ENCODE measurements at regions not wholly inside any gene's neighbourhood (a gene's known extent, or its start where the extent isn't known, plus 50 kb on each side); places are given as distances from the start of the nearest gene placed in this dataset.
"Not testable (repeated sequence)": the region's sequence is repeated elsewhere in the genome, so short reads cannot be mapped to it uniquely, and the experiment has no call there.

DNA sequence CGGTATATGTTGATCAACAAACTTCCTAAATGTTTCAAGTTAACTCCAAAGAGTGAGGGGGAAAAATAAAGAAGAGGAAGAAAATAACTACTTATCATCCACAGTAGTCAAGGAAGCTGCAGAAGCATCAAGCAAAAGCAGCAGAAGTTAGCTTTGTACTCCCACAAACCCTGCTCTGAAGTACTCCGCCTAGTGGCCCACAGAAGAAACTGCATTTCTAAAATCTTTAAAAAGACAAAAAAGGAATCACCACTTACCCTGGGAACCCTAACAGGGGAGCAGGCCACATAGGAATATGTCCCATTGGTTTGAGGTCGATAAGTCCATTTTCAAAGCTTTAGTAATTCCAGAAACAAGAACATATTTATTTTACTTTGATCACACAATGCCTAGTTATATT is 2948.3 kb upstream of the OR11H1 start:
- H3K14ac ChIP-seq (ENCODE audit: low read length); H2AK5ac ChIP-seq (ENCODE audit: low read length); H3K27ac ChIP-seq (ENCODE audit: low read depth, low read length); H3K4ac ChIP-seq (ENCODE audit: low read depth, low read length); H4K8ac ChIP-seq (ENCODE audit: low read depth, low read length); H3K4me1 ChIP-seq (ENCODE audit: control insufficient read depth in 1 of 2, insufficient read depth in 2 of 2, low read length in 2 of 2); H3K79me1 ChIP-seq (ENCODE audit: low read length); H3K79me2 ChIP-seq (ENCODE audit: control insufficient read depth, insufficient read depth, low read length, poor library complexity); H3K9ac ChIP-seq (ENCODE audit: low read length); H3K18ac ChIP-seq (ENCODE audit: low read length); H2BK5ac ChIP-seq (ENCODE audit: low read depth, low read length, poor library complexity); H3K27me3 ChIP-seq (ENCODE audit: insufficient read depth, low read length); H3K9me3 ChIP-seq (ENCODE audit: insufficient read depth, low read depth, low read length); H2BK120ac ChIP-seq (ENCODE audit: insufficient read depth, low read length, poor library complexity); H4K12ac ChIP-seq (ENCODE audit: low read depth, low read length); H3K4me3 ChIP-seq (ENCODE audit: low read depth, low read length); H3K36me3 ChIP-seq (ENCODE audit: control insufficient read depth in 1 of 2, insufficient read depth in 2 of 2, low read length in 2 of 2); H3K4me2 ChIP-seq (ENCODE audit: low read length); H4K91ac ChIP-seq (ENCODE audit: low read depth, low read length); H3K23ac ChIP-seq (ENCODE audit: low read length); H2AFZ ChIP-seq (ENCODE audit: insufficient read depth, low read length, poor library complexity); H2BK12ac ChIP-seq (ENCODE audit: low read length); DNase-seq: not testable (repeated sequence)
- WGBS (ENCODE audit: extremely low coverage, insufficient coverage, insufficient read length) = no CpG with 5 or more reads among the region's 3 CpGs

DNA sequence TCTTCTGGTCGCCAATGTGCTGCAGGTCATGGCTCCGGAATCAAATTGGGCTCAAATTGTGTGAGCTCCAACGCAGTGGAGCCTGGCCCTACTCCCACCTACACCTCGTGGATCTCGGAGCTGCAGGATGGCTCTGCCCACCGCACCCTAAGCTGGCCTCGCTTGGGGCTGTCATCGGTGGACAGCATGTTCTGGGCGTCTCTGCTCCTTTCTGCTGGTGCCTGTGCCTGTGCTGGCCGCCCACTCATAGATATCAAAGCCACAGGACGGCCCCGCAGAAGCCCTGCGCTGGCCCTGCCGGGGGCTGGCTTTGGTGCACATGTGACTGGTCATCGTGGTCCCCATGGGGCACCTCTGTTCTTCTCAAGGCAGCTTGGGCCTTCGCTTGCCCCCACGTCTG is 2943.5 kb upstream of the OR11H1 start:
- H3K36me3 ChIP-seq (ENCODE audit: control insufficient read depth in 1 of 2, insufficient read depth in 2 of 2, low read length in 2 of 2); H4K12ac ChIP-seq (ENCODE audit: low read depth, low read length); H3K4me2 ChIP-seq (ENCODE audit: low read length); H3K4me1 ChIP-seq (ENCODE audit: control insufficient read depth in 1 of 2, insufficient read depth in 2 of 2, low read length in 2 of 2); H3K4me3 ChIP-seq (ENCODE audit: low read depth, low read length); H3K9me3 ChIP-seq (ENCODE audit: insufficient read depth, low read depth, low read length); H2AFZ ChIP-seq (ENCODE audit: insufficient read depth, low read length, poor library complexity); H3K18ac ChIP-seq (ENCODE audit: low read length); H2BK5ac ChIP-seq (ENCODE audit: low read depth, low read length, poor library complexity); H3K14ac ChIP-seq (ENCODE audit: low read length); H3K27ac ChIP-seq (ENCODE audit: low read depth, low read length); H2AK5ac ChIP-seq (ENCODE audit: low read length); H4K8ac ChIP-seq (ENCODE audit: low read depth, low read length); H3K79me1 ChIP-seq (ENCODE audit: low read length); H3K4ac ChIP-seq (ENCODE audit: low read depth, low read length); H4K91ac ChIP-seq (ENCODE audit: low read depth, low read length); H2BK12ac ChIP-seq (ENCODE audit: low read length); H2BK120ac ChIP-seq (ENCODE audit: insufficient read depth, low read length, poor library complexity); H3K27me3 ChIP-seq (ENCODE audit: insufficient read depth, low read length); H3K9ac ChIP-seq (ENCODE audit: low read length); DNase-seq; H3K23ac ChIP-seq (ENCODE audit: low read length); H3K79me2 ChIP-seq (ENCODE audit: control insufficient read depth, insufficient read depth, low read length, poor library complexity): not testable (repeated sequence)
- no CpG with 5 or more reads among the region's 17 CpGs for WGBS (ENCODE audit: extremely low coverage, insufficient coverage, insufficient read length)

DNA sequence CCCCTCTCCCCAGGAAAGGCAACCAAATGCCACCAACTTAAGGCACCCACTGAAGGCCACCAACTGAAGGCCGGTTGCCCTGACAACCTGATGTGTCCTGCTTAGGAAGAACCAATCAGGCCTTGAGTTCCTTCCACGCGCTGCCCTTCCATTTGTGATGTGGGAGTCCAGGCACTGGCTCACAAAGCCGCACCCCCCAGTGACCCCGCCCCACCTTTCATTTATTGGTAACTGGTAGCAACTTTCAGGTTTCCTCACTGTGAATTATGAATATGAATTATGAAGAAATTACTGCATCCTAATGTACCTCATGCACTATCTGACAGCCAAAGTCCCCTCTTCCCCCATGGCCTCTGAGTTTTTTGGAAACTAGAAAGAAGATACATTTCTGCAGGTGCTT is 2943.1 kb upstream of the OR11H1 start:
- H3K36me3 ChIP-seq (ENCODE audit: control insufficient read depth in 1 of 2, insufficient read depth in 2 of 2, low read length in 2 of 2); H3K9ac ChIP-seq (ENCODE audit: low read length): not testable (repeated sequence)

DNA sequence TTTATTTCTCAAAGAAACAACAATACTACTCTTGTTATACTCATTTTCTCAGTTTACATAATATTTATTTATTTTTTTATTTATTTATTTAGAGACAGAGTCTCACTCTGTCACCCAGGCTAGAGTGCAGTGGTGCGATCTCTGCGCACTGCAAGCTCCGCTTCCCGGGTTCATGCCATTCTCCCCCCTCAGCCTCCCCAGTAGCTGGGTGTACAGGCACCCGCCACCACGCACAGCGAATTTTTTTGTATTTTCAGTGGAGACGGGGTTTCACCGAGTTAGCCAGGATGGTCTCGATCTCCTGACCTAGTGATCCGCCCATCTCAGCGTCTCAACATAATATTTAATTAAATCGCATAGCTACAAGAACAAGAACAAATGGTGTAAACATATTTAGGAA is 2932.3 kb upstream of the OR11H1 start:
- WGBS (ENCODE audit: extremely low coverage, insufficient coverage, insufficient read length) = no CpG with 5 or more reads among the region's 13 CpGs

More for the DNA sequence above, 2943.1 kb upstream of the OR11H1 start:
- H2BK5ac ChIP-seq (ENCODE audit: low read depth, low read length, poor library complexity); H3K4me3 ChIP-seq (ENCODE audit: low read depth, low read length); H3K4me2 ChIP-seq (ENCODE audit: low read length); H3K79me1 ChIP-seq (ENCODE audit: low read length); H4K12ac ChIP-seq (ENCODE audit: low read depth, low read length); H3K4ac ChIP-seq (ENCODE audit: low read depth, low read length); H3K9me3 ChIP-seq (ENCODE audit: insufficient read depth, low read depth, low read length); H3K4me1 ChIP-seq (ENCODE audit: control insufficient read depth in 1 of 2, insufficient read depth in 2 of 2, low read length in 2 of 2); H3K27ac ChIP-seq (ENCODE audit: low read depth, low read length); H3K27me3 ChIP-seq (ENCODE audit: insufficient read depth, low read length); H2BK120ac ChIP-seq (ENCODE audit: insufficient read depth, low read length, poor library complexity); H4K91ac ChIP-seq (ENCODE audit: low read depth, low read length); H2AFZ ChIP-seq (ENCODE audit: insufficient read depth, low read length, poor library complexity); H3K79me2 ChIP-seq (ENCODE audit: control insufficient read depth, insufficient read depth, low read length, poor library complexity); H3K18ac ChIP-seq (ENCODE audit: low read length); DNase-seq; H4K8ac ChIP-seq (ENCODE audit: low read depth, low read length); H3K23ac ChIP-seq (ENCODE audit: low read length); H2BK12ac ChIP-seq (ENCODE audit: low read length); H2AK5ac ChIP-seq (ENCODE audit: low read length); H3K14ac ChIP-seq (ENCODE audit: low read length): not testable (repeated sequence)
- WGBS (ENCODE audit: extremely low coverage, insufficient coverage, insufficient read length) = no CpG with 5 or more reads among the region's 5 CpGs

More for the DNA sequence above, 2932.3 kb upstream of the OR11H1 start:
- not testable (repeated sequence) for H3K79me1 ChIP-seq (ENCODE audit: low read length); H4K91ac ChIP-seq (ENCODE audit: low read depth, low read length); H3K18ac ChIP-seq (ENCODE audit: low read length); H2BK5ac ChIP-seq (ENCODE audit: low read depth, low read length, poor library complexity); H3K4me2 ChIP-seq (ENCODE audit: low read length); H2AK5ac ChIP-seq (ENCODE audit: low read length); H2BK120ac ChIP-seq (ENCODE audit: insufficient read depth, low read length, poor library complexity); H3K23ac ChIP-seq (ENCODE audit: low read length); H3K27ac ChIP-seq (ENCODE audit: low read depth, low read length); H3K9ac ChIP-seq (ENCODE audit: low read length); H4K8ac ChIP-seq (ENCODE audit: low read depth, low read length); H4K12ac ChIP-seq (ENCODE audit: low read depth, low read length); H3K4ac ChIP-seq (ENCODE audit: low read depth, low read length); DNase-seq; H3K9me3 ChIP-seq (ENCODE audit: insufficient read depth, low read depth, low read length); H2AFZ ChIP-seq (ENCODE audit: insufficient read depth, low read length, poor library complexity); H2BK12ac ChIP-seq (ENCODE audit: low read length); H3K27me3 ChIP-seq (ENCODE audit: insufficient read depth, low read length); H3K14ac ChIP-seq (ENCODE audit: low read length); H3K79me2 ChIP-seq (ENCODE audit: control insufficient read depth, insufficient read depth, low read length, poor library complexity); H3K4me3 ChIP-seq (ENCODE audit: low read depth, low read length); H3K36me3 ChIP-seq (ENCODE audit: control insufficient read depth in 1 of 2, insufficient read depth in 2 of 2, low read length in 2 of 2); H3K4me1 ChIP-seq (ENCODE audit: control insufficient read depth in 1 of 2, insufficient read depth in 2 of 2, low read length in 2 of 2)

All from trophoblast cell (in vitro differentiated cells and primary cell).